KMS-11 (cell line): ENCODE measurements at regions not wholly inside any gene's neighbourhood (a gene's known extent, or its start where the extent isn't known, plus 50 kb on each side); places are given as distances from the start of the nearest gene placed in this dataset.

Experiments used
- H2AFZ ChIP-seq: fragments of 200-600 bp; sonication (generic); 2 replicates; pipeline ENCODE4 v1.6.1; 2016; ENCODE audit warnings: antibody characterized with exemption, mixed run types, low read depth
- H3K27ac ChIP-seq: fragments of 200-600 bp; sonication (generic); 2 replicates; pipeline ENCODE4 v1.6.1; 2016; ENCODE audit warnings: mild to moderate bottlenecking, mixed run types
- H3K27me3 ChIP-seq: fragments of 200-600 bp; sonication (generic); 2 replicates; pipeline ENCODE4 v1.6.1; 2017; ENCODE audit warnings: mild to moderate bottlenecking, low read depth, mixed run types, moderate library complexity; ENCODE audit not compliant: insufficient read depth
- H3K36me3 ChIP-seq: fragments of 200-600 bp; sonication (generic); 2 replicates; pipeline ENCODE4 v1.6.1; 2017; ENCODE audit warnings: mild to moderate bottlenecking, mixed run types; ENCODE audit not compliant: insufficient read depth
- H3K4me1 ChIP-seq: fragments of 200-600 bp; sonication (generic); 2 replicates; pipeline ENCODE4 v1.6.1; 2016; ENCODE audit warnings: mild to moderate bottlenecking, low read depth, mixed run types; ENCODE audit not compliant: poor library complexity, severe bottlenecking
- H3K4me2 ChIP-seq: fragments of 200-600 bp; sonication (generic); 2 replicates; pipeline ENCODE4 v1.7.0; 2016; ENCODE audit warnings: mild to moderate bottlenecking, mixed run types
- H3K4me3 ChIP-seq: fragments of 200-600 bp; sonication (generic); IDR thresholded peaks from 2 replicates; pipeline ENCODE4 v1.6.1; 2017; ENCODE audit warnings: low read depth, low read length, mixed read lengths; ENCODE audit not compliant: insufficient read depth
- H3K79me2 ChIP-seq: fragments of 200-600 bp; sonication (generic); 2 replicates; pipeline ENCODE4 v1.6.1; 2016; ENCODE audit warnings: low read depth, mixed run types; ENCODE audit not compliant: insufficient read depth
- H3K9ac ChIP-seq: fragments of 200-600 bp; sonication (generic); 2 replicates; pipeline ENCODE4 v1.6.1; 2016; ENCODE audit warnings: mild to moderate bottlenecking, mixed run types
- H4K20me1 ChIP-seq: fragments of 200-600 bp; sonication (generic); 2 replicates; pipeline ENCODE4 v1.6.1; 2016; ENCODE audit warnings: mild to moderate bottlenecking, mixed run types; ENCODE audit not compliant: insufficient read depth
- TF ChIP-seq, protein P1 (sequence below): fragments of 200-600 bp; sonication (generic); conservative IDR thresholded peaks from 2 replicates; pipeline ENCODE4 v1.6.1; 2017; ENCODE audit warnings: low read depth, mild to moderate bottlenecking, antibody characterized with exemption, low read length, moderate library complexity, mixed read lengths

DNA sequence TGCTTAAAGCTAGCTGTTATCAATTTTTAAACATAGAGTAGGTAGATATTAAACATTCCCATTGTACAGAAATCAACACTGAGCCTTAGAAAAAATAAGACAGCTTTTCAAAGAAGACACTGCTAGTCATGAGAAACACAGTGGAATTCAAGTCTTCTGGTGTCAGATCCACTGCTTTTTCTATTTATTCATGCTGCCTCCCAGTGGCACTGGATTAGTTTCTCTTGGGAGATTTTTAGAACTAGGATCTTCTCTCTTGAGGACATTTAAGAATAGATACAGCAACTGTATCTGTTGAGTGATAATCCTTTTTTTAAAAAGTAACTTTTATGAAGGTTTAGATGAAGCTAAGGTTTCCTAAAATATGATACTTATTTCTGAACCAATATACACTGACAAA lies 1635.4 kb upstream of the C9orf72 start:
- H3K4me2 ChIP-seq: no peak overlapping the region
- H3K4me3 ChIP-seq: no peak overlapping the region
- H3K9ac ChIP-seq: no peak overlapping the region
- H3K36me3 ChIP-seq: no peaks in the 10 kb centered on the region
- H3K4me1 ChIP-seq: peaks cover 7% of the 10 kb centered on the region
- no peaks in the 10 kb centered on the region for H4K20me1 ChIP-seq
- H3K27ac ChIP-seq: no peak overlapping the region
- no peak overlapping the region for H2AFZ ChIP-seq
- TF ChIP-seq, protein P1, sequence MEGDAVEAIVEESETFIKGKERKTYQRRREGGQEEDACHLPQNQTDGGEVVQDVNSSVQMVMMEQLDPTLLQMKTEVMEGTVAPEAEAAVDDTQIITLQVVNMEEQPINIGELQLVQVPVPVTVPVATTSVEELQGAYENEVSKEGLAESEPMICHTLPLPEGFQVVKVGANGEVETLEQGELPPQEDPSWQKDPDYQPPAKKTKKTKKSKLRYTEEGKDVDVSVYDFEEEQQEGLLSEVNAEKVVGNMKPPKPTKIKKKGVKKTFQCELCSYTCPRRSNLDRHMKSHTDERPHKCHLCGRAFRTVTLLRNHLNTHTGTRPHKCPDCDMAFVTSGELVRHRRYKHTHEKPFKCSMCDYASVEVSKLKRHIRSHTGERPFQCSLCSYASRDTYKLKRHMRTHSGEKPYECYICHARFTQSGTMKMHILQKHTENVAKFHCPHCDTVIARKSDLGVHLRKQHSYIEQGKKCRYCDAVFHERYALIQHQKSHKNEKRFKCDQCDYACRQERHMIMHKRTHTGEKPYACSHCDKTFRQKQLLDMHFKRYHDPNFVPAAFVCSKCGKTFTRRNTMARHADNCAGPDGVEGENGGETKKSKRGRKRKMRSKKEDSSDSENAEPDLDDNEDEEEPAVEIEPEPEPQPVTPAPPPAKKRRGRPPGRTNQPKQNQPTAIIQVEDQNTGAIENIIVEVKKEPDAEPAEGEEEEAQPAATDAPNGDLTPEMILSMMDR: no peak
- no peaks in the 10 kb centered on the region for H3K27me3 ChIP-seq
- H3K79me2 ChIP-seq: no peaks in the 10 kb centered on the region

DNA sequence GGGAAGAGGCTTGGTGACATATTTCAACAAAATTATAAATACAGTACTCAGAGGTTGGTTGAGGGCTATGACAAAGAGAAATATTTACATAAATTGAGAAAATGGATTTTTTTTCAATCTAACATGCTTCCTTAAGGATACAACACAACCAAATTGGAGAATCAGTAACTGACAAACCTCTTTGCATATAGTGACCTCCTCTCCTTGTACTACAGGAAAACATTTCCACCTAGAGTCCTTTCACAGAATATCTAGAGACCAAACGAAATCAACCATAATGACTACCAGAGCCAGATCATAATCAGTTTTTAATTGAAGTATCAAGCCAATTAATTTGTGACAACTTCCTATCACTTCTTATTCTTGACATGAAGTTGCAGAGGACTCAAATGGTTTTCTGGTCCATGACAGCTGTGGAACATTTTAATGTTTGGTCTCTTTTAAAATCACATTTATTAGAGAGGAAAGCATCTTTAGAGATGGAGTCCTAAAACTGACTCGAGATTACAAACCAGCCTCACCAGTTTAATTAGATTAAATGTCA lies 1636.5 kb upstream of the C9orf72 start:
- Histone ChIP-seq H4K20me1 (no peaks in the 10 kb centered on the region), H3K4me2 (no peak overlapping the region), H3K27me3 (no peaks in the 10 kb centered on the region), H3K9ac (no peak overlapping the region), H3K79me2 (no peaks in the 10 kb centered on the region), H3K4me1 (peaks cover 7% of the 10 kb centered on the region), H2AFZ (no peak overlapping the region), H3K27ac (no peak overlapping the region), H3K36me3 (no peaks in the 10 kb centered on the region), H3K4me3 (no peak overlapping the region)
- TF ChIP-seq, protein P1: no peak

DNA sequence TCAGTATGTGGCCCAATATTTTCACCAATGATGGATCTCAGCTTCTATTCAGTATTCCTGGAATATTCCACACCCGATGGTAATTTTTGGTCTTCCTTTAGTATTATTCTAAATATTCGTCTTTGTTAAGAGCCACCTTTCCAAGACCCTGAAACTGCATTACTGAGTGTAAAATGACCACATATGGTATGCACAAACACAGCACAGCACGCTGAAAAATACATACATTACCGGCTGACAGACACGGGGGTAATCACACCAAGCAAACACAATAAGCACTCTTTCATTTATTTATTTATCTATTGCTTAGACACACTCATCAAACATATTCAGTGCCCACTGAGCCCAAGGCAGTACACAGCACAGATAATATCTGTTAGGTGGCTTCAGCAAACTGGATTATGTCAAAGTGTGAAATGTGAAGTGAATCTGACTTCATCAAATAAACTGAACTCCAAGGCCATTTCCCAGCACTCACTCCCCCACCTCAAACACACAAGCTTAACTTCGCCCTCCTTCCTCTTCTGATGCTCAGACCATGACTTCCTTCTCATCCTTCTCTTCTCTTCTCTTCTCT lies 1637.8 kb upstream of the C9orf72 start:
- TF ChIP-seq, protein P1: no peak
- H3K27ac ChIP-seq: no peak overlapping the region
- H3K4me1 ChIP-seq: peaks cover 7% of the 10 kb centered on the region
- H3K4me2 ChIP-seq: peak overlapping the region; percentile 95
- H3K27me3 ChIP-seq: no peaks in the 10 kb centered on the region
- no peaks in the 10 kb centered on the region for H3K79me2 ChIP-seq
- peak overlapping the region; percentile 61; the same call in 1 of the 2 replicates for H3K9ac ChIP-seq
- no peaks in the 10 kb centered on the region for H4K20me1 ChIP-seq
- peak overlapping the region; percentile 86 for H2AFZ ChIP-seq
- no peaks in the 10 kb centered on the region for H3K36me3 ChIP-seq
- H3K4me3 ChIP-seq: no peak overlapping the region

DNA sequence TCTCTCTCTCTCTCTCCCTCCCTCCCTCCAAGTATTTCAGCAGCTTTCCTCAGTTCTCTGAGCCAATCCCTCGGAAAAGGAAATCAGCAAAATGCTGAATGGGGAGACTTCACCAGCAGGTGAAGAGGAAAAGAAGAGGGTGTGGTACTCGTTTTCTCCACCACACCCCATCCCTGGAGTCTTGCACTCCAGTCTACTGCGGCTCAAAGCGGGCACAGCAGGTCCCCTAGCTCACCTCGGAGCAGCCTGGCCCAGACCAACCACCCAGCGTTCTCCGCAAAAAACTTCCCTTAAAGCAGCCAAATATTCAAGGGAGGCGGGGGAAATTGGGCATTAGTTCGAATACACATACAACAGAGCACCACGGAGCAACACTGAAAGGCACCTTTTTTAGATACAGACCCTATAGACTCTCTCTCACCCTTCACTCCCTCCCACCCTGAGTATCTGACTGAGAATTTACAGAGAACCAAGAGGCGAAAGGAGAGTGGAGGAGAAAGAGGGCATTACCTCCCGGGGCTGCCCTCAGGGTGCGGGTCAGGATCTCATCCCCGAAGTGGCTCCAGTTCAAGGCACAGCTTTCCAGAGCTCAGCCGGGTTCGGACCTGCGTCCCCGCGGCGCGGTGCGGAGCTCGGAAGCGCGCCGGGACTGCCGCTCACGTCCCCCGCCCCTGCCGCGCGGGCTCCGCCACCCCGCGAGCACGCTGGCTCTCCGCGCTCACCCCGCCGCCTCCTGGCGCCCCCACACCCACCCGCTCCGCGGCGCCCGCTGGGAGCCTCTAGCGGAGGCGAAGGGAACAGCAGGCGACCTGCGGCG lies 1638.5 kb upstream of the C9orf72 start:
- TF ChIP-seq, protein P1: no peak; the same call in 1 of the 2 replicates
- Histone ChIP-seq H3K36me3 (no peaks in the 10 kb centered on the region), H3K4me1 (peaks cover 7% of the 10 kb centered on the region), H4K20me1 (no peaks in the 10 kb centered on the region), H3K27me3 (no peaks in the 10 kb centered on the region), H3K9ac (peak overlapping the region; percentile 61; the same call in 1 of the 2 replicates), H2AFZ (peak overlapping the region; percentile 86), H3K4me2 (peak overlapping the region; percentile 98), H3K4me3 (no peak overlapping the region), H3K79me2 (no peaks in the 10 kb centered on the region), H3K27ac (no peak overlapping the region)
